Lung (tissue), 11 donors: ENCODE measurements at regions not wholly inside any gene's neighbourhood (a gene's known extent, or its start where the extent isn't known, plus 50 kb on each side); places are given as distances from the start of the nearest gene placed in this dataset.

Source experiments
- ATAC-seq: fragments of 200-7000 bp; cut with Tn5 transposase; one replicate; pipeline ENCODE4 v1.9.1; 2020; ENCODE audit warnings: moderate number of reproducible peaks; ENCODE audit not compliant: insufficient read depth, low FRiP score
- DNase-seq, 3 donors: peaks; one replicate each; pipeline ENCODE4 v3.0.0-alpha.2; 2013 to 2017
- H3K27ac ChIP-seq, 2 donors: one replicate each; pipeline ENCODE4 v1.5.1; 2013; ENCODE audit warnings: mild to moderate bottlenecking in 2 of 2, moderate library complexity in 2 of 2, control low read depth in 1 of 2, inconsistent platforms in 1 of 2, low read depth in 1 of 2, low read length in 1 of 2
- H3K27me3 ChIP-seq, 3 donors: one replicate each; pipeline ENCODE4 v1.5.1; 2013; ENCODE audit warnings: low read length in 2 of 3; ENCODE audit not compliant: control insufficient read depth in 3 of 3, insufficient read depth in 3 of 3
- H3K36me3 ChIP-seq, 4 donors: one replicate each; pipeline ENCODE4 v1.5.1; 2013; ENCODE audit warnings: low read length in 4 of 4, mild to moderate bottlenecking in 1 of 4, moderate library complexity in 1 of 4; ENCODE audit not compliant: control insufficient read depth in 4 of 4, insufficient read depth in 4 of 4
- H3K4me1 ChIP-seq, 5 donors: one replicate each; pipeline ENCODE4 v1.5.1; 2013; ENCODE audit warnings: low read length in 5 of 5, mild to moderate bottlenecking in 2 of 5, moderate library complexity in 1 of 5; ENCODE audit not compliant: control insufficient read depth in 5 of 5, insufficient read depth in 5 of 5
- H3K4me3 ChIP-seq: one replicate; pipeline ENCODE4 v1.5.1; 2013; ENCODE audit warnings: mild to moderate bottlenecking, control low read depth, moderate library complexity
- H3K9ac ChIP-seq, 2 donors: one replicate each; pipeline ENCODE4 v1.5.1; 2013; ENCODE audit warnings: low read length in 2 of 2, control low read depth in 1 of 2; ENCODE audit not compliant: insufficient read depth in 1 of 2
- H3K9me3 ChIP-seq, 4 donors: one replicate each; pipeline ENCODE4 v1.5.1; 2013; ENCODE audit warnings: low read length in 3 of 4, mild to moderate bottlenecking in 1 of 4, moderate library complexity in 1 of 4; ENCODE audit not compliant: control insufficient read depth in 4 of 4, insufficient read depth in 3 of 4
- WGBS, 2 donors: extraction: QIAGEN DNeasy Blood & Tissue Kit; methylation state at CpG; one replicate each; pipeline ENCODE4 v1.1.7; 2013; 5-methylcytosine and 5-hydroxymethylcytosine counted together
- TF ChIP-seq, protein P1 (sequence below): IDR thresholded peaks from 2 replicates; pipeline ENCODE4 v1.5.1; 2012; ENCODE audit warnings: mild to moderate bottlenecking; ENCODE audit errors: control extremely low read depth, extremely low read depth
- donor health status: control.
- donor health status: control.
- donor health status: Bipolar disorder and iron deficiency.
- donor health status: healthy.
- donor health status: DM: yes; HTN: yes; CAD: no.

- peaks cover 0 to 6% (median 0%) of the 10 kb centered on the region in 5 donors for H3K4me1 ChIP-seq
- TF ChIP-seq, protein P1, sequence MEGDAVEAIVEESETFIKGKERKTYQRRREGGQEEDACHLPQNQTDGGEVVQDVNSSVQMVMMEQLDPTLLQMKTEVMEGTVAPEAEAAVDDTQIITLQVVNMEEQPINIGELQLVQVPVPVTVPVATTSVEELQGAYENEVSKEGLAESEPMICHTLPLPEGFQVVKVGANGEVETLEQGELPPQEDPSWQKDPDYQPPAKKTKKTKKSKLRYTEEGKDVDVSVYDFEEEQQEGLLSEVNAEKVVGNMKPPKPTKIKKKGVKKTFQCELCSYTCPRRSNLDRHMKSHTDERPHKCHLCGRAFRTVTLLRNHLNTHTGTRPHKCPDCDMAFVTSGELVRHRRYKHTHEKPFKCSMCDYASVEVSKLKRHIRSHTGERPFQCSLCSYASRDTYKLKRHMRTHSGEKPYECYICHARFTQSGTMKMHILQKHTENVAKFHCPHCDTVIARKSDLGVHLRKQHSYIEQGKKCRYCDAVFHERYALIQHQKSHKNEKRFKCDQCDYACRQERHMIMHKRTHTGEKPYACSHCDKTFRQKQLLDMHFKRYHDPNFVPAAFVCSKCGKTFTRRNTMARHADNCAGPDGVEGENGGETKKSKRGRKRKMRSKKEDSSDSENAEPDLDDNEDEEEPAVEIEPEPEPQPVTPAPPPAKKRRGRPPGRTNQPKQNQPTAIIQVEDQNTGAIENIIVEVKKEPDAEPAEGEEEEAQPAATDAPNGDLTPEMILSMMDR, result no peak
- H3K27me3 ChIP-seq, result no peaks in the 10 kb centered on the region
- no peak overlapping the region for H3K4me3 ChIP-seq
- no peak overlapping the region for H3K9ac ChIP-seq
- H3K27ac ChIP-seq, result no peak overlapping the region
- no peaks in the 10 kb centered on the region for H3K9me3 ChIP-seq
- H3K36me3 ChIP-seq, result no peaks in the 10 kb centered on the region
- WGBS, 2 donors, result 79 to 81% methylated on average over 30 of the region's 30 CpGs
- DNase-seq (no peak), ATAC-seq (no peak)
Measured at GRCh38 chr5:3854188-3854821, 258.7 kb downstream of the IRX1 start.

DNA sequence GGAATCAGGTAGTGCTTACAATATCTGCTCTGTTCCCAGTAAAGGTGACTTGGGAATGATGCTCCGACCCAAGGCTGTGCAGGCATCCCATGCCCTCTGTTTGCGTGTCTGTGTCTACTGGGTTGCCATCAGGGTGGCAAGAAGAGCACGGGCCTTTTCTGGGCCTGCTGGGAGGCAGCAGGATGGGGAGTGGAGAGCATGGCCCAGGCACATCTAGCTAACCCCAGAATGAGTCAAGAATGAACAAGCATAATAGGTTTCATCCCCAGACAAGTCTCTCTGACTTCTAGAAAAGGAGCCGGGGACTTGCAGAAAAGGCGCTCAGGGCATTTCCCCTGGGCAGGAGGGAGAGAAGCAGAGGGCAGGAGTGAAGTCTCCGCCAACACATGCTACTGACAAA, 260.4 kb downstream of the IRX1 start:
- no peaks in the 10 kb centered on the region for H3K9me3 ChIP-seq
- H3K36me3 ChIP-seq, result no peaks in the 10 kb centered on the region
- 95% methylated on average over 6 of the region's 6 CpGs for WGBS, 2 donors
- no peak overlapping the region for H3K9ac ChIP-seq
- TF ChIP-seq, protein P1, result no peak
- ATAC-seq, result no peak
- H3K4me1 ChIP-seq, result peaks cover 0 to 6% (median 0%) of the 10 kb centered on the region in 5 donors
- H3K27ac ChIP-seq, result no peak overlapping the region
- no peak overlapping the region for H3K4me3 ChIP-seq
- DNase-seq, result no peak
- H3K27me3 ChIP-seq, result no peaks in the 10 kb centered on the region

DNA sequence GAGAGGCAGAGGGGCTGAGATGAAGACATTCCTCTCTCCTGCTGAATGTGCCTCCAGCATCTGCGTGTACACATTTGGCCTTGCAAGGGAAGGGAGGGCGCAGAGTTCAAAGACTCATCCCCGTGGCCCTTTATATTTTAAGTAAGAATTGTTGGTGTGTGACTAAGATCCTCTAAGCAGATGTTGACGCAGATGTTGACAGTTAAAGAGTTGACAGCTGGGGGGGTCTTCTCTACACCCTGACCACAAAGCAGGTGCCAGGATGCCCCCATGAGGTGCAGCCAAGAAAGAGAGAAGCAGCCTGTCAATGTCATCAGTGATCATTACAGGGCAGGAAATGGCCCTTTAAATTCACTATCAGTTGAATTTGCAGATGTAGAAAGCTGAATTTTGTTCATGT, 262.9 kb downstream of the IRX1 start:
- WGBS, 2 donors, result 33 to 37% methylated on average over 4 of the region's 4 CpGs
- no peak overlapping the region for H3K4me3 ChIP-seq
- no peaks in the 10 kb centered on the region for H3K4me1 ChIP-seq
- H3K9ac ChIP-seq, result no peak overlapping the region
- DNase-seq, result no peak
- H3K36me3 ChIP-seq, result no peaks in the 10 kb centered on the region
- TF ChIP-seq, protein P1, result no peak
- H3K27ac ChIP-seq, result no peak overlapping the region
- H3K27me3 ChIP-seq, result no peaks in the 10 kb centered on the region
- H3K9me3 ChIP-seq, result no peaks in the 10 kb centered on the region
- no peak for ATAC-seq

- Histone ChIP-seq H3K9ac (no peak overlapping the region), H3K4me3 (no peak overlapping the region), H3K4me1 (no peaks in the 10 kb centered on the region), H3K27ac (no peak overlapping the region), H3K36me3 (no peaks in the 10 kb centered on the region), H3K27me3 (no peaks in the 10 kb centered on the region), H3K9me3 (no peaks in the 10 kb centered on the region)
- 42 to 72% methylated on average over 4 of the region's 4 CpGs for WGBS, 2 donors
- TF ChIP-seq, protein P1, result no peak
- DNase-seq (no peak), ATAC-seq (no peak)
Measured at GRCh38 chr5:3862906-3863305, 267.3 kb downstream of the IRX1 start.
